GM19025 (cell line): ENCODE measurements at regions not wholly inside any gene's neighbourhood (a gene's known extent, or its start where the extent isn't known, plus 50 kb on each side); places are given as distances from the start of the nearest gene placed in this dataset.
"Not testable (repeated sequence)": the region's sequence is repeated elsewhere in the genome, so short reads cannot be mapped to it uniquely, and the experiment has no call there.

Experiments used
- ATAC-seq: cut with Tn5 transposase; IDR thresholded peaks from one replicate; pipeline ENCODE4 v1.9.1; 2021; ENCODE audit warnings: mild to moderate bottlenecking, low read depth, moderate library complexity; ENCODE audit not compliant: unreplicated experiment

GRCh38 chr5:58311526-58311925 lies 148.4 kb downstream of the PLK2 start:
- ATAC-seq = no peak

- ATAC-seq = not testable (repeated sequence)
These were observed 151.5 kb downstream of the PLK2 start for GRCh38 chr5:58308384-58308783.

- ATAC-seq = no peak
These were observed 159.5 kb downstream of the PLK2 start for GRCh38 chr5:58300346-58300895.

GRCh38 chr5:58299256-58299655 lies 160.6 kb downstream of the PLK2 start:
- no peak for ATAC-seq

GRCh38 chr5:58294598-58295305 lies 165.1 kb downstream of the PLK2 start:
- ATAC-seq = peak; percentile 86

- not testable (repeated sequence) for ATAC-seq
These were observed 171.6 kb downstream of the PLK2 start for GRCh38 chr5:58288275-58288674.

GRCh38 chr5:58286741-58287140 lies 173.1 kb downstream of the PLK2 start:
- ATAC-seq = no peak

- no peak for ATAC-seq
These were observed 174.0 kb downstream of the PLK2 start for GRCh38 chr5:58285900-58286299.

GRCh38 chr5:58284886-58285285 lies 175.0 kb downstream of the PLK2 start:
- ATAC-seq = no peak

GRCh38 chr5:58281189-58281588 lies 178.7 kb downstream of the PLK2 start:
- no peak for ATAC-seq

GRCh38 chr5:58279259-58279658 lies 180.6 kb downstream of the PLK2 start:
- ATAC-seq = no peak

- no peak for ATAC-seq
These were observed 183.5 kb downstream of the PLK2 start for GRCh38 chr5:58276431-58276830.

GRCh38 chr5:58275516-58275915 lies 184.4 kb downstream of the PLK2 start:
- no peak for ATAC-seq

GRCh38 chr5:58274191-58274590 lies 185.7 kb downstream of the PLK2 start:
- no peak for ATAC-seq

GRCh38 chr5:58273711-58274110 lies 186.2 kb downstream of the PLK2 start:
- no peak for ATAC-seq

- no peak for ATAC-seq
These were observed 191.6 kb downstream of the PLK2 start for GRCh38 chr5:58268268-58268667.

GRCh38 chr5:58266402-58266801 lies 193.5 kb downstream of the PLK2 start:
- no peak for ATAC-seq

GRCh38 chr5:58265246-58265930 lies 194.5 kb downstream of the PLK2 start:
- no peak for ATAC-seq

GRCh38 chr5:58264276-58264675 lies 195.6 kb downstream of the PLK2 start:
- no peak for ATAC-seq

- ATAC-seq = no peak
These were observed 196.6 kb downstream of the PLK2 start for GRCh38 chr5:58263296-58263695.

GRCh38 chr5:58262226-58262625 lies 197.7 kb downstream of the PLK2 start:
- ATAC-seq = no peak

GRCh38 chr5:58261605-58262004 lies 198.3 kb downstream of the PLK2 start:
- no peak for ATAC-seq
